Iris pigment epithelial cell (primary cell): ENCODE measurements at regions not wholly inside any gene's neighbourhood (a gene's known extent, or its start where the extent isn't known, plus 50 kb on each side); places are given as distances from the start of the nearest gene placed in this dataset.

Source experiments
- DNase-seq: peaks from one replicate; pipeline ENCODE4 v3.0.0-alpha.2; 2011; ENCODE audit warnings: low read depth

DNA sequence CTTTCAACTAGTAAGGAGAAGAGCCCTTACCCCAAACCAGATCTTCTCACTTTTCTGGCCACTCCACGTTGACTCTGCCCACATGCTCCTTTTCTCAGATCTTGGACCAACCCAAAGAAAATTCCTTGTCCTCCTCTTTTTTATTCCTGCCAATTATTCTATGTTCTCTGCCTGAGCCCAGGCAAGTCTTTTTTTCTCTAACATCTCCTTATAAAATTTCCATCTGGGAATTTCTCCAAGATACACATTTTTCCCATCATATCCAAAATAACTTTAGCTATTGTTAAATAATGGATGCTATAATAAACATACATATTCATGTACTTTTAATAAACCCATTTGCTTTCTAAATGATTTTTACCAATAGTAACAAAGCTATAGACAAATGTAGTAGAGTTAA, 726.0 kb upstream of the ZNF385D start:
- DNase-seq, result no peak

DNA sequence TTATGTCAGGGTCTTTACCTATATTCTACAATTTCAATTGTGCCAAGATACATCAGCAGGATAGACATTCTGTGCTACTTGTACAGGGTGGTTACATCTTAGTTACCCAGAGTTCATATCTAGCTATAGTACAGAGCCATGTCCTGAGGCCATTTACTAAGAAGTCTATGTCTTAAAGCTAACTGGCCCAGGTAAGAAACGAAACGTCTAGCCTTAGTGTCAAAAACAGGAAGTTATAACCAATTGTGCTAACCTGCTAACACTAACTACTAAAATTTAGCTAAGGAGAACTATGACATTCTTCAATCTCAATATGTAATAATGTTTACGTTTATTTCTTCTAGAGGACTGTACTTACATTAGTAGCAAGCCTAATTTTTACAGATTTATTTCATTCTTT, 717.2 kb upstream of the UBE2E2 start:
- DNase-seq, result no peak

DNA sequence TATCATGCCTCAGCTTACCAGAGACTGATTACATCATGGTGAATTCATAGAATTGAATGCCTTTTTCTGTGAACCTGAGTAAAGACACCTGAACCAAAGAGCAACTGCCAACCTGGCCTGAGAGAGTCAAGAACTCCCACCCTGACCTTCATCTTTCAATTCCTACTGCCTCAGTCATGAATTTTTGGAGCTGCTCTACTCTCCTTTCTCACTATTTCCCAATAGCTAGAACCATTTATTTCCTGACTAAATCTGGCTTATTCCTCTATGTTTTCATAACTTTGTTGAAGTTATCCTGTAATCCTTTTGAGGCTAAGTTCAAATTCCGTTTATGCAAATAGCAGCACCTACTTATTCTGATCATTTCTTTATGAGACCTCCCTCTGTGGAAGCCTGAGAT, 712.4 kb upstream of the UBE2E2 start:
- no peak for DNase-seq

DNA sequence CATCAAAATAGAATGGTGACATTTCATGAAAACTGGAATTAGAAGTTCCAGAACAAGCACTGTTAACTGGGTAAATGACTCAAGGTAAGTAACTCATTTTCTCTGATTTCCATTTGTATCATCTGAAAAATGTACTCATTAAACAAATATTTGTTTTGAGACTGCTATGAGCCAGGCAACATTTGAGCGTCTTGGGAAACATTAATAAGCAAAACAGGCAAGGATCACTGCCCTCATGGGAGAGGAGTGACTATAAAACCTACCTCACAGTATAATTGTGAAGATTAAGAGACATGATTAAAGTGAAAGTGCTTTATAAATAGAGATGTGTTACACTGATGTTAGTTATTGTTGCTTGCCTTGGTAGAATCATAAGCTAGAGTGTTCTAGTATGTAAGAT, 711.8 kb upstream of the UBE2E2 start:
- DNase-seq, result no peak

DNA sequence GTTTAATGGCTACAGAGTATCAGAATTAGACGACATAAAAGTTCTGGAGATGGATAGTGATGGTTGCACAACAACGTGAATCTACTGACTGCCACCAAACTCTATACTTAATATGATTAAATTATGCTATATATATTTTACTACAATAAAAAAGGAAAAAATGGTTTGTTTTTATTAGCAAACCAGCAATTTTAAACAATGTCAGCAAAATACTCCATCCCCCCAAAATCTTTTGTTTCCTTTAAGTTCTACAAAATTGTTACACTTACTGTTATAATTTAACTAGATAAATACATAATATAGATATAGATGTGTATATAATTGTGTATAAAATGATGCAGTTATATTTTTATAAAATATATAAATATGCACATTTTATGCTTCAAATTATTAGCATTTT, 710.8 kb upstream of the UBE2E2 start:
- no peak for DNase-seq

DNA sequence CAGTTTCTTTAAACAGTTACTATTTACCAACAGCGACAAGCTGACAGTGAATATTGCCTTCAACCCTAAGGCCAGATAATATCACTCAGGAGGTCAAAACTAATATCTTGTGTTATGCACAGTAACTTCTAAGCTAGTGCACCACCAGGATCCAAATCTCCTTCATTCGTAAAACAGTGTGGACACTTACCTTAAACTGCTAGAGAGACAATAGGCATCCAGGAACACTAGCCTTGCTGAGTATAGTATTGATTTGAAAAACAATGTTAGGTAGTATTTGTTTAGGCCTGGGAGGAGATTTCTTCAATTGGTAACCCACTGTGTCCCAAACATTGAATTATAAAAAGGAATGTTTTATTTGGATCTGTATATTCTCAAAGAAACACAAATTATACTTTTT, 707.9 kb upstream of the UBE2E2 start:
- DNase-seq, result no peak

DNA sequence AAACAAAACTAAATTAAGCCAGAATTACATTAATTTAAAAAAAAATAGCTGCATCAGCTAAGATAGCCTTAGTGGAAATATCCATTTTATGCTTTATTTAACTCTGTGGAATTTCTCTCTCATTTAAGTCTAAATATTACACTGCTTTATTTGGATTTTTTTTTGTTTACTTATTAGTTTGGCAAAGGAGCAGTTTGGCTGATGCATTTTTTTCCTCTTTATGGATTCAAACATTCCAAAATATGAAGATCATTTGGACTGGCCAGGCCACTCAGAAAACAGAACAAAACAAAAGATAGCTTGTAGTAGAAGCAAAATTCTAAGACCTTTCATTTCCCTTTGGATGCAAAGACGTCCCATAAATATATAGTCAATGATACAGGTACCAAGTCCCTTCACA, 707.3 kb upstream of the UBE2E2 start:
- no peak for DNase-seq

DNA sequence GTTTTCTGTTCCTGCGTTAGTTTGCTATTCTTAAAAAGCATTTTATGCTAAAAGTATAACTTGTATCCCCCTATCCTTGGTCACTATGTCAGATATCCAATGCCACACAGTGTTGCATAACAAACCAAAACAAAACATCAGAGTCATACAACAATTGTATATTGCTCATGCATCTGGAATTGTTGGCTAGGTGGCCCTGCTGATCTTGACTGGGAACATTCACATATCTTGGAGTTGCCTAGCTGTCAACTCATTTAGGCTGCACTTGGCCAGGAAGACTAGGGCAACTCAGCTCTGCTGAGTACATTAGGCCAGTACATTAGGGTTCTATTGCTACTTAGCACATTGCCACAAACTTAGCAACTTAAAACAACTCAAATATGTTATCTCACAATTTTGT, 706.5 kb upstream of the UBE2E2 start:
- DNase-seq, result no peak

DNA sequence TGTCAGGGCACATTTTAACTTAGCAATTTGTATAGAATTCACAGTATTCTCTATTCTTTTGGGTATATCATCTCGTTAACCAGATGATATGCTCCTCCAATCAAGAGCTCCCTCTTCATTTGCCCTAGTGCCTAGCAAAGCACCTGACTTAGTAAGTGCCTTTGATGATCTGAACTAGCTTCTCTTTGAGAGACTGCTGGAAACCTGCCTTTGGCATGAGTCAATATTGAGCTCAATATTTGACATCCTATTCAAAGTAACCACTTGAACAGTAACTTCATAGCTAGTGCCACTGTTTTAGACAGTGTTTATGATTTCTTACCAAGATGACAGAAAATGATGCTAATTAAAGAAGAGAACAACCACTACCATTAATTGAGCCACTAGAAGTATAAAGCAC, 696.3 kb upstream of the UBE2E2 start:
- no peak for DNase-seq

DNA sequence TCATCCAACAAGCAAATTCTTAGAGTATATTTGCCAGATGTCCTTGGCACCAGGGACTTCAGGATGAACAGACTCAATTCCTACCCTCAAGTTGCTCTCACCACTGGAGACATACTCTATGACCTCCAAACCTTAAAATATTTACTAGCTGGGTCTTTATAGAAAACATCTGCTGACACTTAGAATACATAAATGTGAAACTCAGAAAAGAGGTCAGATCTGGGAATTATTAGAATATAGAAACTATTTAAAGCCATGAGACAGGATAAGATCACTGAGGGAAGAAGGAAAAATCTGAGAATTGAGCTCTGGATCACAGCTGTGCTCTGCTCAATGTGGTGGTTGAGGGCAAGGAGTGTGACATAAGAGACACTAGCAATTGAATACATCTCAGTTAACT, 695.4 kb upstream of the UBE2E2 start:
- DNase-seq, result no peak

DNA sequence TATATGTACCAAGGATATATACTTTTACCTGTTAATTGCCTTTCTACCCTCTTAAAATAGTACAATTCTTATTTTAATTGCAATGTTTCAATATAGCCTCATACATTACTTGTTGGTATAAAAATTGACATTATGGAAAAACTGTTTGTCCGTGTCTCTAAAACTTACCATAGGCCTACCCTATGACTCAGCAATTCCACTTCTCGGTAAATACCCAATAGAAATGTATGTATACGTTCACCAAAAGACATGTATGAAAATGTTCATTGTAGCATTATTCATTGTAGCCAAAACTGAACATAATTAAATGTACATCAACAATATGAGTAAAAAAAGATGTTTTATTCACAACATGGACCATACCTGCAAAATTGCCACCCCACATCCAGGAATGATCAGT, 679.2 kb upstream of the UBE2E2 start:
- DNase-seq, result no peak

DNA sequence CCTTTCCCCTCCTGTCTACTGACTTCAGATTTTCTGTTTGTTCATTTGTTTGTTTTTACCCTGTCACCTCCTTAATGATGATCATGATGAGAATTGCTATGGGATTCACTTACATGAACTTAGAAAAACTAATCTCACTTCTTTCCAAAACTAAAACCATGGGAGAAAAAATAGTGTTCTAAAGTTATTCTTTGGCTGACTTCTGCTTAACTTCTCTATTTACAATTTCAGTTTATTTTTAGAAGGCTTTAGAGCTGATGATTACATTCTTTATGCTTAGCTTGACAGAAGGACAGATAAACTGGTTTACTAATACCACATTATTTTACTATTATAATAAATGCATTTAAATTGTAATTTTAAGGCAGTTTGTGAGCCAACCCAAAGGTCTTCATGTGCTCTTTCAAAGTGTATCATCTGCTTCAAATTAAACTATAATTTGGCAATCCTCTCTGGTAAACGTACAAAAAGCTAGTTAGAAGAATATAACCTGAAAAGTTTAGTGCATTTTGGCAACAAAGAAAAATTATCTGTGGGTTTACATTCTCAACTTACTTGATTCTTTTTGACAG, 676.8 kb upstream of the UBE2E2 start:
- no peak for DNase-seq

DNA sequence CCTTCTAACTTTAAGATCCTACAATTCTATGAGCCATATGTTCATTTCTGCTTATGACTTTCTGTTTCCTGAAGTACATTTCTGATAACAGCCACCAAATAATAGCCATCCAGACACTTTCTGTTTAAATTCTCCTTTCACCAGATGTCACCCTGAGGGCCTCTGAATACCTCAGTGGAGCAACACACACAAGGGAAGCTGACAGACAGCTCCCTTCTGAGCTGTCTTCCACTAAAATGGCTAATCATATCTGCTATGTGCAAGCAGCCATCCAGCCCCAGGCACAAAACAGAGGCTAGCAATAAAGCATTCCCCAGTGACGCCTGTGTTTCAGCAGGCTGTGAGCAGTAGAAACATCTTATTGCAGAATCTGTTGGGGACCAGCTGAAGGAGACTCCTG, 666.6 kb upstream of the UBE2E2 start:
- DNase-seq, result no peak

DNA sequence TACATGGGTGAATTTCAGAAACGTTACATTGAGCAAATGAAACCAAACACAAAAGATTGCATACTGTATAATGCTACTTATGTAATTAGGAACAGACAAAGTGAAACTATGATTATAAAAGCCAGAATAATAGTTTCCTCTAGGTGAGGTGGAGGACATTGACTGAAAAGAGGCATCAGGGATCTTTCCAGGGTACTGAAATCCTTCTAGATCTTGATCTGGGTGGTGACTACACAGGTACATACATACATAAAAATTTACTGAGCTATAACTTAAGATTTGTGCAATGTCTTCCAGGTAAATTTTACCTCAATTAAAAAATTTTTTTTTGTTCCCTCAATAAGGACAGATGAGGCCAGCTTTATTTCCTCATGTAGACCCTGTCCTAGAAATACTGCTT, 665.6 kb upstream of the UBE2E2 start:
- DNase-seq, result no peak

DNA sequence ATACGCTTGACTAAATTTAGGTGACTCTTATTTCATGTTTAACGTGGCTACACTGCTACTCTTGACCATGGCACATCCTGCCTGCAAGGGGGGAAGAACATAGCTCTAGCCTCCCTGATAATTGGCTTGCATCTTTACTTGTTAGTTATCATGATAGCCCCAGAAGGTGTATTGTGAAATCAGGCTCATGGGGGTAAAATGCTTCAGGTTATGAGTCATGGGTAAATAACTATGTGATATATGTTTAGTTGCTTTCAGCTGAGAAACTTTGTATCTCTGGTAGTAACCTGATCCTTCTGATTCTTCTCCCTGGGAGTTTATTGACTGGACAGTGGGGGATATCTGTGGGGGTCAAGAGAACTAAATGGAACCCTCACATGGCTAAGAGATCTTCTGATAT, 660.8 kb upstream of the UBE2E2 start:
- DNase-seq, result peak; percentile 80

DNA sequence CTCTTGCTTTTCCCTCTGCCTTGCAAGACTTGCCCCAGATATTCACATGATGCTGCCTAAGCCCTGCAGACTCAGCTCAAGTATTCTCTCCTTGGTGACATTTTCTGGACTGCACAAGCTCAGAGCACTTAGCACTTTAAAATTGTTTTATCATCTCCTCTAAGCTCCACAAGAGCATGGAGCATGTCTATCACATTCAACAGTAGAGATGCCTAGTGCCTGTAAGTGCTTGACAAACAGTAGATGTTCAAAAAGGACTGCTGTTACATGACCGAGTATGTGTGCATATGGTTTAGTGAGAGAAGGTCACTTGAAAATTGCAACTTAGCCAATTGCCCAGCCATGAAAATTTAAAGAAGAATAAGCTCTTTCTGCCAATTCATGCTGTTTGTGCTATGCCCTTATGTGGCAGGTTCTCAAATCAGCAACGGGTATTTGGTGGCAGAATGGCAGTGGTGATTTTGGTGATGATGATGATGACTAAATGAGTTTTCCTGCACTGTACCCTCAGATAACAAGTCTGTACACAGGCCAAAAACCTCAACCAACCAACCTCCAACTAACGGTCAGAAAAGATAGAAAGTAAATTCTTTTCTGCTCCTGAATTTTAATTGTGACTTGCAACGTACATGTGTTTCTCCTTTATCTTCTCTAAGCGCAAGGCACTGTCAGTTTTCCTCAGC, 647.2 kb upstream of the UBE2E2 start:
- DNase-seq, result no peak

DNA sequence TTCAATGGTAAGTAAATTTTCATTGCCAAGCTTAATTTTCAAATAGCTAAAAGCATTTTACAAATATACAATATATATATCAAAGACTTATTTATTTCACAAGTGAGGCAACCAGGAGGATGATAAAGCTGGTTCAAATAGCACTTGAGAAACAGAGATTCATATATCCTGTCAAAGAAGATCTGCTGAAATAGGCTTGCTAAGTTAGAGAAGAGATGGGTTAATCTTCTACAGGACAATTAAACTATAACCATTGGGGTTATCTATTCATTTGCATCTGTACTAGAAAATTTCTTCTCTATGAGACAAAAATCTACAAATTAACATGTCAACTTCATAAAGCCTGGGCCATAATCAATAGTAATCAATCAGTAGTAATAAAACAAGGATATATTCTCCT, 637.7 kb upstream of the UBE2E2 start:
- DNase-seq, result no peak

DNA sequence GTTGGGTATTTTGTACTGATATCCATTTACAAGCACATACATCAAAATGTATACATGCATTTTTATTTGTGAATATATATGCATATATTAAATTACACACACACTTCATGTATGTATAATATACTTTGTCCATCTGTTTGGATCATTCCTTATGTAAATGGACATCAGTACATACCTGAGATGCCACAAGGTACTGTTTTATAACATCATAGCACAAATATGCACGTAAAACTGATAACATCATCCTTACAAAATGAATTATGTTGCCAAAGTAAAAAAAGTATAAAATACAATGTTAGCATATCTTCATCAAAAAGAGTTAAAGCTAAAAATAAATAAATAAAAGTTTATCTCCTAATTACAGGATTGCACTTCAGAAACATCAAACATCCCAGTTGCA, 634.8 kb upstream of the UBE2E2 start:
- no peak for DNase-seq

DNA sequence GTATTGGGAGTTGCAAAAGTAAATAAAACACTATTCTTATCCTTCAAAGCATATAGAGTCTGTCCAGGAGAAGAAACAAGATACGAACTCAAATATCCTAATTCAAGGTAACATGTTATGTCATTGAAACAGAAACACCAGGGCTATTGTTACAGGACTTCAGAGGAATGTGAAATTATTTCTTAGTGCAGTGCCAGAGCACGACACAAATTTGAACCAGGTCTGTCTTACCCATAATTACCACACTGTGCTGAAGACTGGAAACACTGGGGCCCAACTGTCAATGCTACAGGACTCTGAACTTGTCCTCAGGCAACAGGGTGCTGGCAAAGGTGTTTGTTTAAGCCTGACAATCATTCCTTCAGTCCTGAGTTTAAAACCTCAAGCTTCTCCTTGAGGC, 633.6 kb upstream of the UBE2E2 start:
- no peak for DNase-seq

DNA sequence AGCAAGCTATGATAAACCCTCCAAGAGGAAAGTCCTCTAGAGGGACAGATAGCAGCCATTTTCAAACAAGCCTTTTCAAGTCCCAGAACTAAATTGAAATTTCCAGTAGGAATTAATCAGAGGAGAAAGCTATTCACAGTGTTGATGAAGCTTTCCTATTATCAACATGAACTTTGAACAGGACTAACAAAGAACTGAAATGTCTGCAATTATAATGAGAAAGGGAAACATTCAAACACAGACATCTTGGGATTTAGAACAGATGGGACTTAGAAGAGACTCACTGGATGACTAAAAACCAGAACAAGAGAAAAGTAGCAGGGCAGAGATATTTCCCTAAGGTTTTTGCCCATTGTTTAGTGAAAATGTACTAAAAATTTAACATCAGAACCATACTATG, 622.1 kb upstream of the UBE2E2 start:
- no peak for DNase-seq

DNA sequence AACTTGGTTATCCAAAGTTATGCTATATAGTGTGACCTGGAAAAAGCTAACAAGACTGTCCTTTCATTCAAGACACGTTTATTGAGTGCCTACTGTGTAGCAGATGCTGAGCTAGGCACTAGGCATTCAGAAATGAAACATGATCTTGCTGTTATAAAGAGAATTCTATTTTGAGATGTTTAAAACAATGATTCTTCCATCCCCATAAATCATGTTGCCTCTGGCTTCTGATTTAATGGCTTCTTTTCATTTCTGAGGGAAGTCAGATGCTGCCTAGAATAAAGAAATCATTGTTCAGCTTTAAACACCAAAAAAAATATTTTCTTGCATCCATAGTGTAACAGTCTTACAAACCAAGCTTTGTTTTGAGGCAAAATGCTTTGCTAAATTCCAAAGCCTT, 620.9 kb upstream of the UBE2E2 start:
- DNase-seq, result no peak

DNA sequence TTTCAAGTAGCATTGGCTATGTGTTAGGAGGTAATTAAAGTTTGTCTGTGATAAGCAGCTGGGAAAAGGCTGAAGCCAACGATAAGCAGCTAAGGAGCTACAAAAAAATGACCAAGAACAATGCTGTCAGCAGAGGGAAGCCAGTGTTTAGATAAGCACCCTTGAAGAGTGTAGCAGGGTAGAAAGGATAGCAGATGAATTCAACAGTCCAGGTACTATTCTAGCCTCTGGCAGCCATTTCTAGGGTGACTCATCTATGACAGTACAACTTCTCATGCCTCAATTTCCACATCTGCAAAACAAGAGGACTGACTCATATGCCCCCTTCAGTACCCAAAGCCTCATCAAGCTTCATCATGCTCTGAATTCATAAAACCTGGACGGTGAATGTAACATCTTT, 617.6 kb upstream of the UBE2E2 start:
- peak; percentile 38 for DNase-seq

DNA sequence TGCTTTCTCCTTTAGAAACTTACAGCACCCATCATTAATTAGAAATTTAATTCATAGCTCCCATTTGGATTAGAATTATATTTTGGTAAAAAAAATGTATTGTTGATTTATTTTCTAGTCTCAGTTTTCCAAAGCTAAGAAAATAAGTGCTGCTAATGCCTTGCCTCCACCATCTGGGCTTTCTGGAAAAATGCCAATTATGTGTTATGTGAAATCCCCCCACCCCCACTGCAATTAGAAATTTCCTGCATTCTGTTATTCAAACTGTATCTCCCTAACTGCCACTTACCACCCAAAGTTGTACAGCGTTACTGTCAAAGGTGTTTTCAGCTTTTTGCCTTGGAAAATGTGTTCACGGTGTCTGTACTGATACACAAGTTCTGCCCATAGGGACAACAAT, 617.2 kb upstream of the UBE2E2 start:
- no peak for DNase-seq

DNA sequence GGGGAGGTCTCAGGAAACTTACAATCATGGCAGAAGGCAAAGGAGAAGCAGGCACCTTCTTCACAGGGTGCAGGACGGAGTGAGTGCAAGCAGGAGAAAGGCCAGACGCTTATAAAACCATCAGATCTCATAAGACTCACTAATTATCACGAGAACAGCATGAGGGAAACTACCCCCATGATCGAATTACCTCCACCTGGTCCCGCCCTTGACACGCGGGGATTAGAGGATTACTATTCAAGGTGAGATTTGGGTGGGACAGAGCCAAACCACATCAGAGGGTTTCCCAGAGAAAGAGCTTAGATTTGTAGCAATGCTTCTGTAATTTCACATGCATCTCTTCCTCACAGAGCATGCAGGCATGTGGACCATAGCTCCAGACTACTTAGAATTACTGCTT, 615.7 kb upstream of the UBE2E2 start:
- no peak for DNase-seq

DNA sequence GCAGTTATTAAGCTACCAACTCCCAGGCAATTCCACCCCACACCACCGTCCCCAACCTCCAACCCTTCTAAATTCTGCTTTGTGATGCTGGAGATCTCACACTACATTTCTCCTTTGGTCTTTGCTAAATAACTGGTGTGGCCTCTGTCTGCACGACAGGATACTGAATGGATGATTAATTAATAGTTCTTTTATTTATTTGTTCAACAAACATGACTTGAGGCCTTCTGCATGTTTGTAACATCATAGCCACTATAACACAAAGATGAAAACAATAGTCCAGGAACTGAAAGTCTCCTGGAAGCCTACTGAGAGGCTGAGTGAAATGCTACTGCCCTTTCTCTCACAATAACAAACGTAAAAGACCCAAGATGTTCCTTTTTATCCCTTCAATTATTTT, 609.5 kb upstream of the UBE2E2 start:
- DNase-seq, result no peak
